GM18511 (cell line): ENCODE measurements at regions not wholly inside any gene's neighbourhood (a gene's known extent, or its start where the extent isn't known, plus 50 kb on each side); places are given as distances from the start of the nearest gene placed in this dataset.

Source experiments
- ATAC-seq: cut with Tn5 transposase; IDR thresholded peaks from one replicate; pipeline ENCODE4 v1.9.1; 2021; ENCODE audit warnings: mild to moderate bottlenecking, moderate library complexity; ENCODE audit not compliant: unreplicated experiment

- no peak for ATAC-seq
Measured at GRCh38 chr10:34872820-34873219, 57.7 kb upstream of the PARD3 start.

GRCh38 chr10:34869135-34869836, 54.2 kb upstream of the PARD3 start:
- no peak for ATAC-seq

GRCh38 chr10:34868589-34868988, 53.5 kb upstream of the PARD3 start:
- no peak for ATAC-seq

- no peak for ATAC-seq
Measured at GRCh38 chr10:34866848-34867247, 51.8 kb upstream of the PARD3 start.
